EH (cell line): ENCODE measurements at regions not wholly inside any gene's neighbourhood (a gene's known extent, or its start where the extent isn't known, plus 50 kb on each side); places are given as distances from the start of the nearest gene placed in this dataset.

Experiments
- DNase-seq: peaks from one replicate; pipeline ENCODE4 v3.0.0-alpha.2; 2015; ENCODE audit warnings: low read depth

DNA sequence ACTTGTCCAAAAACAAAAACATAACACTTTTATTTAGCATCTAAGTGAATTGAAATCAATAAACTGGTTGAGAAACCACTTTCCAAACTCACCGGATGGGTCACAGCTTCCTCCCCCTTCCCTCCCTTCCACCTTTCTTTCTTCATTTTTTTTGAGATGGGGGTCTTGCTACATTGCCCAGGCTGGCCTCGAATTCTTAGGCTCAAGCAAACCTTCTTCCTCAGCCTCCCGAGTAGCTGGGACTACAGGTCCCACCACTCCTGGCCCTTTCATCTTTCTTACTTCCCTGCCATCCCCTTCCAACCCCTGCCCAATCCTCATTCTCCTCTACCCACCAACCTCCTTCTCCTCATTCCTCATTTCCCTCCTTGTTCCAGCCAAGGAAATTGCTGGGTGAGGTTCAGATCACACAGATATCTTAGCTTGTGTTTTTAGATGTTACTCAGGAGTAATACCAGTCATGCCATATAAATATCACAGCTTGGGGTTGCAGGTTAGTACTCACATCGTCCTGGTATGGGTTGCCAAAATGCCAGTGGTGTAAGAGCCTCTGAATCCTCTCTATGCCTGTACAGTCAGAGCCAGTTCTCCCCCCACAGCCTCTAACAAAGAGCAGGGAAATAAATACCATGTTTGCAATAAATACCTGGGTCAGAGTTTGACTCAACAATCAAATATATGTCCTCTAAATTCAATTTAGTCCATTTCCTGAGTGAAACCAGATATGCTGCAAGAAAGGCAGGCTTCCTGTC, 132.7 kb upstream of the NDUFV2 start:
- DNase-seq = peak; percentile 85

DNA sequence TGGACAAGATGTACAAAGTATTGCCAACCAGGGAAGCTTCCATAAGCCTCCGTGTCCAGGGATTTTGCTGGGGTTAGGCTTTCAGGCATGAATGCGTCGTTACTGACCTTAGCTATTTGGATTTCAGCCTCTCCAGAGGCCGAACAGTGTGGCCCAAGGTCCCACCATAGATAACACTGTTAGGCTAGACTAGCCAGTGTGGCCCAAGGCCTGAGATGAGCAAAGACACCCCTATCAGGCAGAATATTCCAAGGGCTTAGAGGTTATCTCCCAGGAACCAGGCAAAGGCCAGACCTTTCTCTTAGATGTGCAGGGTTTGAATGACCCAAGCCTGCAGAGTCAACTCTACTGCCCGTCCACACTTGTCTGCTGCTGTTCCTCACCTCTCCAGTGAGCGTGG, 131.7 kb upstream of the NDUFV2 start:
- DNase-seq = no peak

DNA sequence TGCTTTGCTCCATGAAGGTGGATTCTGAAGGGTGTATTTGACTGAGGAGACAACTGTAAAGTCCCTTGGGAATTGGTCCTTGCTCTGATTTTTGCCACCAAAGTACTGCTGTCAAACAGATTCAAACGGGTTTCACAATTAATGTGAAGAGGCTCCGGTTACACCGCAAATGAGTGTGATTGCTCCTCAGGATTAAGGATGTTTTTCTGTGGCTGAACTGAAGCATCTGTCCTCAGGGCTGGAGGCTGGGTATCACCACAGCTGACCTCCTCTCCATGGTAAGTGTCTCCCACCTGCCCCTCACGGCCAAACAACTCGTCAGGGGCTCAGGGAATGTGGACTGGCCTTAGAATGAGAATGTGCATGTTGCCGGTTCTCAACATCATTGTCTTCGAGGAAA, 130.4 kb upstream of the NDUFV2 start:
- DNase-seq = no peak

DNA sequence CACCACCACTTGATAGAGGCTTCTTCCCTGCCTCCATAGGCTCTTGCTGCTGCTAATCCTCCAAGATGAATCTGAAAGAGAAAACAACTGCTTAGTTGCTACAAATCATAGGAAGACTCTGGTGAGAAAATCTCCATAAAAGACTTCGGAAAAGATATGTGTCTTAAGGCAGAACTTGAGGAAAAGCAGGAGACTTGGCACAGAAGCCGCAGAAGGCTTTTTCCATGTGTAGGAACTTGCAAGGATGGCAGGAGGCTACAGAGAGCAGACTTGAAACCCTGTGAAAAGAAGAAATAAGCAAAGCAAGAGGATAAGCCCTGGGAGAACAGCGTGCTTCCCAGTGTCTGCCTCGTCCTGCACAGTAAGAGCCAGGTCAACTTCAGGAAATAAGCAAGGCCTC, 128.2 kb upstream of the NDUFV2 start:
- DNase-seq = no peak

DNA sequence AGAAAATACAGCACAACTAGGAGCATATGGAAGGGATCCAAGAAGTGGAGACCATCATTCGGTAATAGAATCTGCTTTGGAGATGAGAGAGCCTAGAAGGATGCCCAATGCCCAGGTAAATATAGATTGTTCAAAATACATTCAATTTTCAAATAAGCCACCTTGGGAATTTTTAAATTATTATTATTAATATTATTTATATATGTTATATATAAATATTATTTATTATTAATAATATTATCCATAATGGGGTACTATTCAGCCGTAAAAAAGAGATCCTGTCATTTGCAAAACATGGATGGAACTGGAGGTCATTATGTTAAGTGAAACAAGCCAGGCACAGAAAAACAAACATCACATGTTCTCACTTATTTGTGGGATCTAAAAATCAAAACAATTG, 127.8 kb upstream of the NDUFV2 start:
- DNase-seq = no peak

DNA sequence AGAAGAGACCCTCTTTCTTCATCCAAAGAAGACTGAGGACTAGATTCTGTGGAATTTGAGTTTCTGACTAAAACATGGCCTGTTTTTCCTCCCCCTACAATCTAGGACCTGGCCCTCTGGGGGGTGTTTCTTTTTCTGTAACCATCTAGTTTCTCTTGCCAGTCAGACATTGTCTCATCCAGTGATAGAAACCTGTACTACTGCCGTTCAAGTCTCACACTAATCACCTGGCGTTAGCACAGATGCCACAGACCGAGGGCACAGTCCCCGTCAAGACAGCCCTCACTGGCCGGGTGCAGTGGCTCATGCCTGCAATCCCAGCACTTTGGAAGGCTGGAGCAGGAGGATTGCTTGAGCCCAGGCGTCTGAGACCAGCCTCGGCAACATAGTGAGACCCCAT, 126.9 kb upstream of the NDUFV2 start:
- DNase-seq = no peak

DNA sequence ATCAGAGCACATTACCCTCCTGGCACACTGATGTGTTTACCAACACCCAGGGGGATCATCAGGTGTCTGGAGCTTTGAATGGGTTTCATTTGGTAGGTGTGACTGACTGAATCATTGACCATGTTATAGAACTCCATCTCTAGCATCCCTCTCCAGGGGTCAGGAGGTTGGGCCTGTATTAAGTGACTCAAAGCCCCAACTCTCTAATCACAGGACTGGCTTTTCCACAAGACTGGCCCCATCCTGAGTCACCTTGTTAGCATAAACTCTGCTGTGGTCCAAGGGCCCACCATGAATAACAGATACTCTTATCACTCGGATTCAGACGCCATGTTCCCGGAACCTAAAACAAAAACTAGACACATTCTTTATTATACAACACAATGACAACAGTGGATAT, 125.9 kb upstream of the NDUFV2 start:
- no peak for DNase-seq

DNA sequence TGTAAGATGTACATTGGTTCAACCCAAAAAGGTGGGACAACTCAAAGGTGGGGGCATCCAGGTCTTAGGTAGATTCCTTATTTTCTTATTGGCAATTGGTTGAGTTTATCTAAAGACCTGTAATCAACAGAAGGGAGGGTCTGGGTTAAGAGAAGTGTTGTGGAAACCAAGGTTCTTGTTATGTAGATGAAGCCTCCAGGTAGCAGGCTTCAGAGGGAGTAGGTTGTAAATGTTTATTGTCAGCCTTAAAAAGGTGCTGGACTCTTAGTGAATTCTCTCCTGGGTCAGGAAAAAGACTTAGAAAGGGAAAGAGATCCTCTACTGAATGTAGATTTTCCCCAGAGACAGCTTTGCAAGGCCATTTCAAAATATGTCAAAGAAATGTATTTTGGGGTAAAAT, 125.3 kb upstream of the NDUFV2 start:
- no peak for DNase-seq

DNA sequence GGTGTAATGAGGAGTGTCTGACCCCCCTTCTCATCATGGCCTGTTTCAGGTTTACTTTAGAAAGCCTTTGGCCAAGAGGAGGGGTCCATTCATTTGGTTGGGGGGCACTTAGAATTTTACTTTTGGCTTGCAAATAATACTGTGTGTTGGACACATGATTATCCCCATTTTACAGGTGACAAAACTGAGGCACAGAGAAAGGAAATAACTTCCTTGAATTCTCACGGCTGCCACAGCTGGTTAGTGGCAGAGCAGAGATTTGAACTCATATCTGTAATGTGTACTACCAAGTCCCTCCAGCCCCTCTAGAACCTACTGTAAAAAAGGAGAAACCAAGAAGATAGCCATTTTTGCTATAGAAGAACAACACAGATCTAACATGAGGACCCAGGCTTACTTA, 124.8 kb upstream of the NDUFV2 start:
- no peak for DNase-seq

DNA sequence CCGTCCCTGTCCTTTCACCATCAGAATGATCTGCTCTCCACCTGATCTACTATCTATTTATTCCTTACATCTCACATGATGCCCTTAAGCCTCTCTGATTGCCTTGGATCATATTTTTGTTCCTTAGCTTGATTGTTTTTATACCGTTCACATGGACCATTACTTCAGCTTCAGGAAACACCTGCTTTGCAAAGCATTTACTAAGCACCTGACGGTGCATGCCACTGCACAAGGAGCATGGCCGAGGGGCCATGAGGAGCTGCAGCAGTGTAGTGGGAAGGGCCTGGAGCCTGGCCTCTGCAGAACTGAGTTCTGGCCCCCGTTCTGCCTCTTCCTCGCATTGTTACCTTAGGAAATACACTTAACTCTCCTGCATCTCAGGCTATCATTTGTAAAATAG, 124.1 kb upstream of the NDUFV2 start:
- no peak for DNase-seq

DNA sequence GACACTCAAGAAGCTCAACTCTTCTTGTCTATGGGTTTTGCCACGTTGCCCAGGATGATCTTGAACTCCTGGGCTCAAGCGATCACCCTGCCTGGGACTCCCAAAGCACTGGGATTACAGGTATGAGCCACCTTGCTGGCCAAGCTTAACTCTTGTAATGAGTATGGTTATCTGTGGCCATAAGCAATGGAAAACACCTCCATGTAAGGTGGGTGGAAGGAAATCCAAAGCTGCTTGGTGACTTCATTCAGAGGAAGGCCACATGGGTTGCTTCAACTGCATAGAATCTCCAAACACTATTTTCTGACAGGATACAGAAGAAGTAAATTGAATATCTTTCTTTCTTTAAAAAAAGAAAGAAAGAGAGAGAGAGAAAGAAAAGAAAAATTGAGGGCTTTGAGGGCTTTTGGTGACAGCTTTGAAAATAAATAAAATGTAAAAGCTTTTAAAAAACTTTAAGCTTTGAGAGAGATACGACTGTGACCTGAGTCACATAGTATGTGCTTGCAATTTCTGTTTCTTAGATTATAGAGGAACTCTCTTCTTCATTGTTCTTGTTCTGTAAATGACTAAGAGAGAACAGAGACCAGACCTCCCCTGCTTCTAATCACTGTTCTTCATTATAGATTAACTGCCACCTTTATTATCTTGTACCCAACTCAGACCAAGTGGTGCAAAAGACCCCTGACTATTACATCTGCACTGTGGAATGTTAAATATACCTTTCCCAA, 123.1 kb upstream of the NDUFV2 start:
- no peak for DNase-seq

DNA sequence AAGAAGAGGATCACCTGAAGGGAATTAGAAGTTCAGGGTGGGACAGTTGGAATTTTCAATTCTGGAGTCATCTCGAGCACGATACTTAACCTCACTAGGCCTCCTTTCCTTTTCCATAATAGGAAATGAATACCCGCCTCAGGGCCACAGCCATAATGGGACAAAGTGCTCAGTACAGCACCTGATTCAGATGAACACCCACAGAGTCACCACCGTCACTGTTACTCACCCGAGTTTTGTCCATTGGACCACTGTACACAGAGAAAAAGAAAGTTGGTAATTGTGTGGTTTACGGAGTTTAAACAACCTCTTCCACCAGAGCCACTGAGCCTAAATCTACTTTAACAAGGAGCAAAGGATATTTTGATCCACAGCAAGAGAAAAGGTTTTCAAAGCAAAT, 122.0 kb upstream of the NDUFV2 start:
- DNase-seq = no peak

DNA sequence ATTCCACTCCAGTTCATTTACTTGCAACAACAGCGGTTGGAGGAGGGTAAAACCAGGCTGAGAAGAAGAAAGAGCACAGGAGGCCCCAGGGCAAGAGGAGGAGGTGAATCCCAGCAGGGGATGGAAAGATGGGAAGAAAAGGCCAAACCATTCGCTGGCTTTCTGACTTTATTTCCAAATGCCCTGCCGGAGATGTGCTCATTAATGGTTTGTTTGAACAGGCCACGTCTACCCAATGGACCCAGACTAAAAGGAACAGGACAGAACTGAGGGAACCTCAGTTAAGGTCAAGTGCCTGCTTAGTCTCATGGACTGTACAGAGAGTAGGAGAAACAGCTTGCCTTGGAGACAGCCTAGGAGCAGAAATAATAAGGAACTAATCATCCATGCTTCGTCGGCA, 121.6 kb upstream of the NDUFV2 start:
- DNase-seq = no peak

DNA sequence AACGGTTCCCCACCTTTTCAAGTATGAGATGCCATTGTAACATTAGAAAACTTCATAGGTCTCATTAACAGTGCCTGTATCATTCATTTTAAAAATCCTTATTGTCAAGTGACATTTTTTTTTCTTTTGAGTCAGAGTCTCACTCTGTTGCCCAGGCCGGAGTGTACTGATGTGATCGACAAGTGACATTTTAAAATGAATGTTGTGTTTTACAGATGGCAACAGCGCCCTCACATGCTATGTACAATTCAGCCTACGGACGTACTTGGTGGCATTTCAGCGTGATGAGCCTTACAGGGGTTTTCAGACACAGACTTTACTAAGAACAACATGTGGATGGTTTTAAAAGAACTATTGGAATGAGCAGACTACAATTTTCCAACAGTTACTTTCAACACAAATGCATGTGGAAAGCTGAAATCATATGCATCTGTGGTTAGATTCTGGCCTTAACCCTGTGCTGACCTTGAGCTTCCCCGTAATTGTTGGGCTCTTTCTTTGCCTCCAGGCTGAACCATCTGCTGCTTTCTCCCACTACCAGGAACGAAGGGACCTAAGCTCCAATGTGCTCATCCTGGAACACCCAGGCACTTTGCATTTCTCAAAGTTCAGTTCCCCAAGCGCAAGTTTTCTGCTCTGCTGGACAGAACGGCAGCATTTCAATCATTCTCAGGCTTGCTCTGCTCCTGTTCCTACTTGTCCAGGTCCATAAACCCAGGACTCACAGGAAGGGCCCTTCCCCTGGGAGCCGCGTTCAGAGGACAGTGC, 119.9 kb upstream of the NDUFV2 start:
- DNase-seq = peak; percentile 96

DNA sequence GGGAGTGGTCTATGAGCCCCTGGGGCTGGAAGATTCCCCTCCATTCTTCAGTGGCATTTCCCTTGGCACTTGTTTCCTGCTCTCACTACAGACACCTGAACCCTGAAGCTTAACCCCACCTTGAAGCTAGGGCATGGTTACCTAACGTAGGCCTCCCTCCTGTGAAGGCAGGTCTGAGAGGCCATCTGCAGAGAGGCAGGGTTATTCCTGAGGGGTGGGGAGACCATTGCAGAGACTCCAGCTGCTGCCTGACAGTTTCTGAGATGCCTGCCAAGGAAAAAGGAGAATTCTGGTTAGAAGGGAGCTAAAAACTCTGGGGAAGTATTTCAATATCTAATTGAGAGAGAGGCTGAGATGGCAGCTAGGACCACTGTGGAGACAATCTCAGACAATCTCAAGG, 119.3 kb upstream of the NDUFV2 start:
- DNase-seq = no peak

DNA sequence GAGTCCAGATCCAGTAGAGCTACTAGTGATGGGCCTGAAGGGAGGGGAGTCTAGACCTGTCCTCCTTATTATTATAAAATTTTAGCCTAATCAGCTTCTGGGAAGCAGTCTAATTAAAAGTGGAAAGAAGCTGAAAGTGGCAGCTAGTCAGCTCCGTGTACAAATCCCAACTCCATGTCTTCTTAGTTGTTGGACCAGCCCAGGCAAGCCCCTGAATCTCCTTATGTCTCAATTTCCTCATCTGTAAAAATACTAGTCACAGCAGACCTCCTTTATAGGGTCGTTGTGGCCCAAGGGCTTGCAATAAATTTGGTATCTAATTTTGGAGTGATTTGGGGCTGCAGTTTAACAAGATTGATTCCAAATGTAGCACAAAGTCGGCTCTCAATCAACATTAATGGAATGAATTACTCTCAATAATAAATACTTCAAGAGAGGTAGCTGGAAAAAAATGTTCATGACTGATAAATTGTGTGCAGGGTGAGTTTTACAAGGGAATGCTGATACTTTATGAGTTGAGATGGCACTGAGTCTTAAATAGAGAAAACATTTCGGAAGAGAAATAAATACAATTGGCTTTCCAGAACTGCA, 118.3 kb upstream of the NDUFV2 start:
- peak; percentile 41 for DNase-seq

DNA sequence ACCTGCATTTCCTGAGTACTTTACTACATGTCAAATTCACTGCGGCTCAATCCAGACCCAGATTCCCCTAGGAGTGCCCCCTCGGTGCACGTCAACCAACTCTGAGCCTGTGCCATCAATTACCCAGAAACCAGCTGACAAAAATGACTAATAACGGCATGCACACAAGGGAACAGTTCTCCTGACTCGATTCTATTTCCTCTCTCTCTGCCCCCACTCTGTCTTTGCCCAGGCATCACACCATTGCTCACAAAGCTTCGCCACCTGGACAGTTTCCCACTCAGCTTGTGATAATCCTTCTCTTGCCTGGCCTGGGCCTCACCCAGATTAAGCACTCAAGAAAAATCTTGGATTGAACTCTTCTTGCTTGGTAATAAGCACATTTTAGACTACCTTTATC, 115.3 kb upstream of the NDUFV2 start:
- peak; percentile 37 for DNase-seq

DNA sequence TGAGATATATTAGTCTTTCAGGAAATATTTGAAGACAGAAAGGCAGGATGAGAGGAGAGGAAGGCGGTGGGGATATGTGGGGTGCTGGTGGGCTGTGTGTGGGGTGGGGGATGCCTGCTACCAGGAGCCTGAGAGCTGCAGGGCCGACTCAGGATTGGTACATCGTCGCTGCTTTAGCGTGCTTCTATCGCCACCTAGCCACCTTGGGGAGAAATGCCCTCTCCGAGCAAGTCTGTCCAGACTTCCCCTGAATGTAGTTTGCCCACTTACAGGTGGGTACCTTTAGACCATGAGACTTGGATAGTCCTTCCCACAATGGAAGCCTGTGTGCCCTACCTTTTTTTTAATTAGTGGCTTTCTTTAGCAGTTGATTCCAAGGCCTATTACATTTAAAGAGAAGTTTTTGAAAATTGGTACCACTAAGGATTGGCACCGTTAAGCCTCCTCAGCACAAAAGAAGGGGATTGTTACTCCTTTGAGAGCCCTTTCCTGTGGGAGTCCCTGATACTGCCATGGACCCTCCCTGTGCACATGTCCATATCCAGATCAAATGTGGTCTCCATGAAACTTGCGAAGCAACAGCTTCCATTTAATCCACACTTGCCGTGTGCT, 114.1 kb upstream of the NDUFV2 start:
- peak; percentile 71 for DNase-seq

DNA sequence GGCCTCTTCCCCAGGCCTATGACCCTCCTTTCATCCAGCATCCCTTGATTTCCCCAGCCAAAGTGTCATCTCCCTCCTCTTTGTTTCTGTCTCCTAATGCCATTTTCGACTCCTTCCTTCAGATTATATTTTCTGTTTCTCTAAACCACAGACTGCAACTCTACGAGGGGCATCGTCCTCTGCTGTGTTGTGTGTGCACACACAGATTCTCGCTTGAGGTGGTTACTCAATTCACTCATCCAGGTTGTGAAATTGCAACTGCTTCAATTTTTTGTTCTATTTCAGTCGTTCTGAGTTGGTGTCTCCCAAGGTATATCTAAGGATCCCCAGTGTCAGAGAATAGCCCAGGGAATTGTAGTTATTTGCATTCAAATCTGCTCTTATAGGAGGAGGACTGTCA, 113.5 kb upstream of the NDUFV2 start:
- no peak for DNase-seq

DNA sequence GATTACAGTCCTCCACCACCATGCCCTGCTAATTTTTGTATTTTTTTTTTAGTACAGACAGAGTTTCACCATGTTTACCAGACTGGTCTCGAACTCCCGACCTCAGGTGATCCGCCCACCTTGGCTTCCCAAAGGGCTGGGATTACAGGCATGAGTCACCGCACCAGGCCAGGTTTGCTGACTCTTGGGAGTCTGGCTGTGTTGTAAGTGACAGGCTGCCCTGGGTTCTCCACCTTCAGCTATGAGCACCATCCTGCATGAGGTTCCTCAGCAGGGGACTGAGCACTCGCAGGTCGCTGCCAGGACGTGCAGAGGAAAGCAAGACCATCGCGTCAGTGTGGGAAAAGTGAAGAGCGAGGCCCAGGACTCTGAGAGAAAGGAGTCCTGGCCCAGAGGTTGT, 112.6 kb upstream of the NDUFV2 start:
- no peak for DNase-seq

DNA sequence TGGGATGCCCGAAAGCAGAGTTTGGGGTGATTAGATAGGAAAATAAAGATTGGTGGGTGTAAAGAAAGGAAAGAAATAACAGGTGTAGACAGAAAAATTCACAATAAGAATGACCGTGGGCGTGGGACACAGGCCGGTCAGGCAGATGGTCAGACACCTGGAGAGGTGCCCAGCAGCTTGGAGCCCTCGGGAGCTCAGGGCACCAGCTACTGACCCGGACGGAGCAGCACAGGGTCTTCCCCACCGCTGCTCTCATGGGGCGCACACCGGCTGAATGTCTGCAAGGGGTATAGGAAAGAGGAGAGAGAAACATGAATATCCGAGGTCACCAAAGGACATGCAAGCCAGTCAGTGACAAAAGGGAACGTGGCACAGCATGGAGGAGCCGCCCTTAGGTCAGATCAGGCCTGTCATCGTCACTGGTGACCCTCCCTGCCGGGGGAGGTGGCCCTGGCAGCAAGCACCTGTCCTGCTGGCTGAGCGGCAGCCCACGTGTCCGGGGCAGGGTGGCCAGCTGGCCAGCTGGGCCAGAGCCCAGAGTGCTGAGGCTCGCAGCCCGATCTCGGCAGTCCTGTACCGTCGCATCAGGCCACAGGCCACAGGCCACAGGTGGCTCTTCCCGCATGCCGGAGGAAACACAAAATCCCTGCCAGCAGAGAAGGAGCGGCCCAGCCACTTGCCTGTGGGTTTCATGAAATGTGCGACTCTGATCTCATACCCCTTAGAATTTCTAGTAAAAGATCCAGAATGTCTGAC, 112.0 kb upstream of the NDUFV2 start:
- peak; percentile 88 for DNase-seq

DNA sequence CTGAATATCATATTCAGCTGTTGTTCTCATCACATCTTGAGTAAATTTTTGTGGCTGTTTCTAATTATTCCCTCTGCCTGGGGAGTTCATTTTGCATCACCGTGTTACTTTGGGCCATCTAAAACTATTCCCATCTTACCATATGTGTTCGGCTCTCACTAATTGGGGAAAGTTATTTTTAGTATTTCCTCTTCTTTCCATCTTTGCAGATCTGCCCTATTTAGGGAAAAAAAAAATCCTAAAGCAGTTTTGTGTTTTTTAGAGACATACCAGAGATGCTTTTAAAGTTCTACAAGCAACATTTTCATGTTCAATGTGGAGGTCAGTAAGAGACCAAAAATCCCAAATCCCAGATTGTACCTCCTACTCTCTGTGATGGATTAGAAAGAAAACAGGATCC, 111.3 kb upstream of the NDUFV2 start:
- DNase-seq = peak; percentile 94
